ENCODE measurements at regions not wholly inside any gene's neighbourhood (a gene's known extent, or its start where the extent isn't known, plus 50 kb on each side); places are given as distances from the start of the nearest gene placed in this dataset.

- no peaks in the 10 kb centered on the region for H4K20me1 ChIP-seq (ENCODE audit: control insufficient read depth, insufficient read depth, insufficient read length)
- Mint-ChIP-seq H3K27me3 (ENCODE audit: low read depth) (peaks cover 29% of the 10 kb centered on the region), H3K9me3 (peaks cover 48 to 71% of the 10 kb centered on the region in 2 experiments), H3K4me1 (no peaks in the 10 kb centered on the region), H3K36me3 (ENCODE audit: insufficient read depth in 1 of 3, low read depth in 3 of 3) (peaks cover 23 to 44% (median 35%) of the 10 kb centered on the region in 3 experiments), H3K4me3 (no peak overlapping the region), H3K27ac (no peak overlapping the region)
- H3K79me2 ChIP-seq (ENCODE audit: insufficient read depth, low read length) = no peaks in the 10 kb centered on the region
- no peak overlapping the region for H2BK12ac ChIP-seq (ENCODE audit: insufficient read length, low read depth, low read length)
- TF ChIP-seq, protein P1, sequence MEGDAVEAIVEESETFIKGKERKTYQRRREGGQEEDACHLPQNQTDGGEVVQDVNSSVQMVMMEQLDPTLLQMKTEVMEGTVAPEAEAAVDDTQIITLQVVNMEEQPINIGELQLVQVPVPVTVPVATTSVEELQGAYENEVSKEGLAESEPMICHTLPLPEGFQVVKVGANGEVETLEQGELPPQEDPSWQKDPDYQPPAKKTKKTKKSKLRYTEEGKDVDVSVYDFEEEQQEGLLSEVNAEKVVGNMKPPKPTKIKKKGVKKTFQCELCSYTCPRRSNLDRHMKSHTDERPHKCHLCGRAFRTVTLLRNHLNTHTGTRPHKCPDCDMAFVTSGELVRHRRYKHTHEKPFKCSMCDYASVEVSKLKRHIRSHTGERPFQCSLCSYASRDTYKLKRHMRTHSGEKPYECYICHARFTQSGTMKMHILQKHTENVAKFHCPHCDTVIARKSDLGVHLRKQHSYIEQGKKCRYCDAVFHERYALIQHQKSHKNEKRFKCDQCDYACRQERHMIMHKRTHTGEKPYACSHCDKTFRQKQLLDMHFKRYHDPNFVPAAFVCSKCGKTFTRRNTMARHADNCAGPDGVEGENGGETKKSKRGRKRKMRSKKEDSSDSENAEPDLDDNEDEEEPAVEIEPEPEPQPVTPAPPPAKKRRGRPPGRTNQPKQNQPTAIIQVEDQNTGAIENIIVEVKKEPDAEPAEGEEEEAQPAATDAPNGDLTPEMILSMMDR (conservative IDR thresholded peaks at IDR 0.05) = no peak
- no peak overlapping the region for H3T11ph ChIP-seq (ENCODE audit: low read length)
- no peak overlapping the region for H3K4me2 ChIP-seq (ENCODE audit: insufficient read depth, insufficient read length, low read length)
- H4K5ac ChIP-seq (ENCODE audit: insufficient read length, low read depth, low read length) = no peak overlapping the region
- H3K23me2 ChIP-seq (ENCODE audit: insufficient read length, low read depth, low read length, poor library complexity, severe bottlenecking) = no peaks in the 10 kb centered on the region
- H3K23ac ChIP-seq (ENCODE audit: insufficient read length, low read depth, low read length) = no peak overlapping the region
- WGBS (ENCODE audit: extremely low coverage, insufficient read length, low lambda C conversion rate) = no CpG with 5 or more reads among the region's 6 CpGs
- no peak for DNase-seq
- H2BK120ac ChIP-seq (ENCODE audit: low read depth, low read length, poor library complexity, severe bottlenecking) = no peak overlapping the region
- H3K4ac ChIP-seq (ENCODE audit: low read depth, low read length) = no peak overlapping the region
- no peaks in the 10 kb centered on the region for H3K4me1 ChIP-seq (ENCODE audit: insufficient read depth, low read length)
- H4K91ac ChIP-seq (ENCODE audit: insufficient read length, low read depth, low read length) = no peak overlapping the region
- H2AK5ac ChIP-seq (ENCODE audit: insufficient read length, low read length) = no peak overlapping the region
- H3K9me3 ChIP-seq (ENCODE audit: control insufficient read depth, low read depth, low read length) = no peaks in the 10 kb centered on the region
- no peak overlapping the region for H2BK20ac ChIP-seq (ENCODE audit: low read depth, low read length, poor library complexity, severe bottlenecking)
- no peak overlapping the region for H3K14ac ChIP-seq (ENCODE audit: insufficient read depth, low read length)
- no peak overlapping the region for H3K27ac ChIP-seq (ENCODE audit: insufficient read length, low read depth, low read length)
- no peak overlapping the region for H3K56ac ChIP-seq (ENCODE audit: insufficient read length, low read depth, low read length)
- no peak overlapping the region for H2AFZ ChIP-seq (ENCODE audit: low read length)
- H2BK5ac ChIP-seq (ENCODE audit: insufficient read length, low read length) = no peak overlapping the region
- no peak overlapping the region for H3K9ac ChIP-seq (ENCODE audit: extremely low read depth, insufficient read length, low read length)
- no peak overlapping the region for H3K18ac ChIP-seq (ENCODE audit: insufficient read length, low read depth, low read length)
- no peak overlapping the region for H2BK15ac ChIP-seq (ENCODE audit: low read depth, low read length)
- H4K8ac ChIP-seq (replicated peaks; ENCODE audit: insufficient read length, low read depth, low read length) = no peak overlapping the region
- H3K79me1 ChIP-seq (ENCODE audit: insufficient read depth, low read depth, low read length, poor library complexity, severe bottlenecking) = no peaks in the 10 kb centered on the region
- H3K27me3 ChIP-seq (ENCODE audit: insufficient read depth, low read length) = no peaks in the 10 kb centered on the region
These were observed 811.1 kb downstream of the CDH9 start for GRCh38 chr5:26227245-26227644.
